C4-2B (cell line): ENCODE measurements at regions not wholly inside any gene's neighbourhood (a gene's known extent, or its start where the extent isn't known, plus 50 kb on each side); places are given as distances from the start of the nearest gene placed in this dataset.

Source experiments
- ZFX ChIP-seq: fragments of 450-650 bp; IDR thresholded peaks from 2 replicates; pipeline ENCODE4 v1.6.1; 2017
- TF ChIP-seq, protein P1 (sequence below): fragments of 450-650 bp; conservative IDR thresholded peaks from 2 replicates; pipeline ENCODE4 v1.5.1; 2017; ENCODE audit warnings: mild to moderate bottlenecking

DNA sequence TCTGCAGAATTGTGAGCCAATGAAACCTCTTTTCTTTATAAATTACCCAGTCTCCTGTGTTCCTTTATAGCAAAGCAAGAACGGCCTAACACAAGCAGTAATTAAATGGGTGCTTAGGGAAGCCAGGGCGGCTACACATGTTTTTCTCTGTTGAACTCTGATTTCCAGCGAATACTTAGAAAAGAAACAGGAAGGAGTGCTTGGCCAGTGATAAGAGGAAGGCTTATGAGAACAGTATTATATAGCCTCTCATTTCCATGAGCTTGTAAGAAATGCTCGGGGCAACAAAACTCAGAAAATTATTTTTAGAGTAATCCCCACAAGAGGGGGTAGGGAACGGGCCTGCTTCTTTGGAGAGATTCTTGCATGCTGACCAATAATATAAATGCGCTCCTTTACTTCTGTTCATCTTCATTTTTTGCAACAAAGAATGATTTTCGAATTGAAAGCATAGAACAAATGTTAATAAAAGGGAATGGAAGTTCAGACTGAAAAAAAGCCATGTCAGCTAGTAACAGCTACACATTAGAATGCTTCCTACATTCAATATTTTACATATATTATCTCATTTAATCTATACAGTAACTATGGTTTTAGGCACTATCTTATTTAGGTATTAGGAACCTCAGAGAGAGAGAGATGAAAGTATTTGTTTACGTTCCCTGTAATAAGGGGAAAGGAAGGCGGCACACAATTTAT is 49.7 kb upstream of the CCDC85A start:
- TF ChIP-seq, protein P1, sequence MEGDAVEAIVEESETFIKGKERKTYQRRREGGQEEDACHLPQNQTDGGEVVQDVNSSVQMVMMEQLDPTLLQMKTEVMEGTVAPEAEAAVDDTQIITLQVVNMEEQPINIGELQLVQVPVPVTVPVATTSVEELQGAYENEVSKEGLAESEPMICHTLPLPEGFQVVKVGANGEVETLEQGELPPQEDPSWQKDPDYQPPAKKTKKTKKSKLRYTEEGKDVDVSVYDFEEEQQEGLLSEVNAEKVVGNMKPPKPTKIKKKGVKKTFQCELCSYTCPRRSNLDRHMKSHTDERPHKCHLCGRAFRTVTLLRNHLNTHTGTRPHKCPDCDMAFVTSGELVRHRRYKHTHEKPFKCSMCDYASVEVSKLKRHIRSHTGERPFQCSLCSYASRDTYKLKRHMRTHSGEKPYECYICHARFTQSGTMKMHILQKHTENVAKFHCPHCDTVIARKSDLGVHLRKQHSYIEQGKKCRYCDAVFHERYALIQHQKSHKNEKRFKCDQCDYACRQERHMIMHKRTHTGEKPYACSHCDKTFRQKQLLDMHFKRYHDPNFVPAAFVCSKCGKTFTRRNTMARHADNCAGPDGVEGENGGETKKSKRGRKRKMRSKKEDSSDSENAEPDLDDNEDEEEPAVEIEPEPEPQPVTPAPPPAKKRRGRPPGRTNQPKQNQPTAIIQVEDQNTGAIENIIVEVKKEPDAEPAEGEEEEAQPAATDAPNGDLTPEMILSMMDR = no peak
- TF ChIP-seq ZFX = no peak
